BLaER1 treated with 17β-estradiol and CSF1 and Interleukin-3, amounts not matched to agents 10 nM and 100 nM (cell line): ENCODE measurements at regions not wholly inside any gene's neighbourhood (a gene's known extent, or its start where the extent isn't known, plus 50 kb on each side); places are given as distances from the start of the nearest gene placed in this dataset.
"Not testable (repeated sequence)": the region's sequence is repeated elsewhere in the genome, so short reads cannot be mapped to it uniquely, and the experiment has no call there.

Source experiments
- H3K27ac ChIP-seq, 11 experiments: shearing (Covaris generic); formaldehyde crosslinking; 2 replicates each; pipeline ENCODE4 v1.8.1; 2022
- H3K27me3 ChIP-seq, 11 experiments: shearing (Covaris generic); formaldehyde crosslinking; 2 replicates each; pipeline ENCODE4 v1.8.1; 2022
- H3K36me3 ChIP-seq, 11 experiments: shearing (Covaris generic); formaldehyde crosslinking; 2 replicates each; pipeline ENCODE4 v1.8.1; 2022
- H3K4me1 ChIP-seq, 10 experiments: shearing (Covaris generic); formaldehyde crosslinking; 2 replicates each; pipeline ENCODE4 v1.8.1; 2022
- H3K4me2 ChIP-seq, 11 experiments: shearing (Covaris generic); formaldehyde crosslinking; 2 replicates each; pipeline ENCODE4 v1.8.1; 2022
- H3K4me3 ChIP-seq, 10 experiments: shearing (Covaris generic); formaldehyde crosslinking; 2 replicates each; pipeline ENCODE4 v1.8.1; 2022
- H3K9ac ChIP-seq, 11 experiments: shearing (Covaris generic); formaldehyde crosslinking; 2 replicates each; pipeline ENCODE4 v1.8.1; 2022
- H3K9me3 ChIP-seq, 11 experiments: shearing (Covaris generic); formaldehyde crosslinking; replicated peaks in 1 of 11; 2 replicates each; pipeline ENCODE4 v1.8.1; 2022
- H4K20me1 ChIP-seq, 11 experiments: shearing (Covaris generic); formaldehyde crosslinking; 2 replicates each; pipeline ENCODE4 v1.8.1; 2022
- Cebpa-rat ChIP-seq, 11 experiments: shearing (Covaris generic); IDR thresholded peaks; 2 replicates each; pipeline ENCODE4 v1.8.1; 2022

GRCh38 chr12:124070394-124071074, 97.5 kb downstream of the ZNF664 start:
- peaks cover 15 to 21% (median 17%) of the 10 kb centered on the region in 11 experiments for H3K9me3 ChIP-seq
- H4K20me1 ChIP-seq, H3K9ac ChIP-seq, H3K27me3 ChIP-seq, H3K27ac ChIP-seq, H3K36me3 ChIP-seq, H3K4me3 ChIP-seq: not testable (repeated sequence)
- H3K4me2 ChIP-seq: peak overlapping the region in 4 of 11 experiments; percentile 13 to 77 (median 50); a peak in 7 of 22 replicates
- peaks cover 13 to 30% (median 19%) of the 10 kb centered on the region in 10 experiments for H3K4me1 ChIP-seq

- TF ChIP-seq Cebpa-rat (IDR thresholded peaks at IDR 0.05): no peak
- Histone ChIP-seq H3K27me3 (no peaks in the 10 kb centered on the region), H3K9ac (no peak overlapping the region), H3K4me1 (peaks cover 13 to 30% (median 19%) of the 10 kb centered on the region in 10 experiments), H3K4me3 (no peak overlapping the region), H3K9me3 (peaks cover 12 to 16% (median 15%) of the 10 kb centered on the region in 11 experiments), H3K36me3 (peaks cover 0 to 3% (median 0%) of the 10 kb centered on the region in 11 experiments; a peak in 2 of 22 replicates), H3K27ac (no peak overlapping the region), H4K20me1 (no peaks in the 10 kb centered on the region), H3K4me2 (no peak overlapping the region)
Measured at GRCh38 chr12:124071075-124071443, 98.0 kb downstream of the ZNF664 start.

- Histone ChIP-seq H3K9me3 (no peaks in the 10 kb centered on the region), H3K9ac (no peak overlapping the region), H3K27me3 (no peaks in the 10 kb centered on the region), H4K20me1 (no peaks in the 10 kb centered on the region), H3K27ac (0 out of 22 replicates have a peak overlapping the region, but pooled peaks of 1 of the 11 experiments have one; percentile 21), H3K4me3 (no peak overlapping the region), H3K4me1 (peaks cover 13 to 30% (median 19%) of the 10 kb centered on the region in 10 experiments), H3K36me3 (no peaks in the 10 kb centered on the region), H3K4me2 (peak overlapping the region; percentile 15 to 73 (median 63); a peak in 21 of 22 replicates)
- TF ChIP-seq Cebpa-rat (IDR thresholded peaks at IDR 0.05): no peak
Measured at GRCh38 chr12:124073356-124074035, 100.5 kb downstream of the ZNF664 start.

GRCh38 chr12:124075841-124076240, 102.8 kb downstream of the ZNF664 start:
- TF ChIP-seq Cebpa-rat (IDR thresholded peaks at IDR 0.05): no peak
- Histone ChIP-seq H3K27me3 (no peaks in the 10 kb centered on the region), H4K20me1 (no peaks in the 10 kb centered on the region), H3K4me1 (peaks cover 11 to 19% (median 14%) of the 10 kb centered on the region in 10 experiments), H3K4me3 (no peak overlapping the region), H3K36me3 (no peaks in the 10 kb centered on the region), H3K9ac (no peak overlapping the region), H3K4me2 (no peak overlapping the region), H3K27ac (no peak overlapping the region), H3K9me3 (no peaks in the 10 kb centered on the region)

GRCh38 chr12:124077701-124078100, 104.7 kb downstream of the ZNF664 start:
- H3K36me3 ChIP-seq: no peaks in the 10 kb centered on the region
- no peak overlapping the region for H3K4me2 ChIP-seq
- TF ChIP-seq Cebpa-rat (IDR thresholded peaks at IDR 0.05): no peak
- peaks cover 11 to 14% (median 13%) of the 10 kb centered on the region in 10 experiments; a peak in 19 of 20 replicates for H3K4me1 ChIP-seq
- no peaks in the 10 kb centered on the region for H4K20me1 ChIP-seq
- H3K27ac ChIP-seq: no peak overlapping the region
- H3K27me3 ChIP-seq: no peaks in the 10 kb centered on the region
- no peak overlapping the region for H3K9ac ChIP-seq
- H3K4me3 ChIP-seq: no peak overlapping the region
- H3K9me3 ChIP-seq: no peaks in the 10 kb centered on the region

GRCh38 chr12:124078800-124079199, 105.8 kb downstream of the ZNF664 start:
- Histone ChIP-seq H3K4me3 (no peak overlapping the region), H3K27me3 (no peaks in the 10 kb centered on the region), H3K27ac (no peak overlapping the region), H3K4me1 (peaks cover under 1 to 11% (median 2%) of the 10 kb centered on the region in 10 experiments; a peak in 18 of 20 replicates), H4K20me1 (no peaks in the 10 kb centered on the region), H3K36me3 (no peaks in the 10 kb centered on the region), H3K9me3 (no peaks in the 10 kb centered on the region), H3K9ac (no peak overlapping the region), H3K4me2 (no peak overlapping the region)
- TF ChIP-seq Cebpa-rat (IDR thresholded peaks at IDR 0.05): no peak

GRCh38 chr12:124080649-124081048, 107.6 kb downstream of the ZNF664 start:
- H3K4me3 ChIP-seq: no peak overlapping the region
- H3K36me3 ChIP-seq: no peaks in the 10 kb centered on the region
- H3K4me1 ChIP-seq: peaks cover 0 to 20% (median 9%) of the 10 kb centered on the region in 10 experiments; a peak in 10 of 20 replicates
- H4K20me1 ChIP-seq: no peaks in the 10 kb centered on the region
- no peak overlapping the region for H3K9ac ChIP-seq
- no peak overlapping the region for H3K27ac ChIP-seq
- no peaks in the 10 kb centered on the region for H3K27me3 ChIP-seq
- H3K4me2 ChIP-seq: no peak overlapping the region
- no peaks in the 10 kb centered on the region for H3K9me3 ChIP-seq
- TF ChIP-seq Cebpa-rat (IDR thresholded peaks at IDR 0.05): no peak

GRCh38 chr12:124082012-124082411, 109.0 kb downstream of the ZNF664 start:
- H3K27ac ChIP-seq: no peak overlapping the region
- H3K27me3 ChIP-seq: no peaks in the 10 kb centered on the region
- no peaks in the 10 kb centered on the region for H4K20me1 ChIP-seq
- peaks cover 0 to 20% (median 11%) of the 10 kb centered on the region in 10 experiments; a peak in 10 of 20 replicates for H3K4me1 ChIP-seq
- H3K36me3 ChIP-seq: no peaks in the 10 kb centered on the region
- H3K9me3 ChIP-seq: no peaks in the 10 kb centered on the region; a peak in 1 of 22 replicates
- TF ChIP-seq Cebpa-rat (IDR thresholded peaks at IDR 0.05): no peak
- no peak overlapping the region for H3K4me2 ChIP-seq
- H3K9ac ChIP-seq: no peak overlapping the region
- H3K4me3 ChIP-seq: no peak overlapping the region

- no peak overlapping the region for H3K4me2 ChIP-seq
- H3K9ac ChIP-seq: no peak overlapping the region
- no peak overlapping the region for H3K4me3 ChIP-seq
- no peaks in the 10 kb centered on the region; a peak in 1 of 22 replicates for H3K9me3 ChIP-seq
- no peak overlapping the region for H3K27ac ChIP-seq
- no peaks in the 10 kb centered on the region for H4K20me1 ChIP-seq
- H3K27me3 ChIP-seq: no peaks in the 10 kb centered on the region
- H3K36me3 ChIP-seq: no peaks in the 10 kb centered on the region
- no peak for TF ChIP-seq Cebpa-rat (IDR thresholded peaks at IDR 0.05)
- H3K4me1 ChIP-seq: peaks cover 0 to 20% (median 11%) of the 10 kb centered on the region in 10 experiments; a peak in 10 of 20 replicates
Measured at GRCh38 chr12:124082687-124083086, 109.7 kb downstream of the ZNF664 start.
